ENCODE measurements at regions not wholly inside any gene's neighbourhood (a gene's known extent, or its start where the extent isn't known, plus 50 kb on each side); places are given as distances from the start of the nearest gene placed in this dataset.

GRCh38 chr7:46619723-46620310 lies 698.7 kb upstream of the IGFBP3 start:
- TF ChIP-seq SIN3A (IDR thresholded peaks at IDR 0.05; ENCODE audit: borderline replicate concordance, insufficient read depth, low read length) (no peak), FOXP2 (optimal IDR thresholded peaks at IDR 0.05; ENCODE audit: borderline replicate concordance, extremely low read depth, extremely low read length, insufficient read depth) (no peak), REST (IDR thresholded peaks at IDR 0.05; ENCODE audit: insufficient read depth in 1 of 2, low read depth in 2 of 2, low read length in 2 of 2) (no peak), POLR2AphosphoS5 (IDR thresholded peaks at IDR 0.05; ENCODE audit: low read depth, low read length) (no peak), TAF1 (IDR thresholded peaks at IDR 0.05; ENCODE audit: borderline replicate concordance, insufficient read depth, low read length) (no peak)

- TF ChIP-seq POLR2AphosphoS5 (IDR thresholded peaks at IDR 0.05; ENCODE audit: low read depth, low read length), result no peak
- no peak for TF ChIP-seq FOXP2 (optimal IDR thresholded peaks at IDR 0.05; ENCODE audit: borderline replicate concordance, extremely low read depth, extremely low read length, insufficient read depth)
- no peak for TF ChIP-seq REST (IDR thresholded peaks at IDR 0.05; ENCODE audit: insufficient read depth in 1 of 2, low read depth in 2 of 2, low read length in 2 of 2)
- TF ChIP-seq TAF1 (IDR thresholded peaks at IDR 0.05; ENCODE audit: borderline replicate concordance, insufficient read depth, low read length), result no peak
- TF ChIP-seq SIN3A (IDR thresholded peaks at IDR 0.05; ENCODE audit: borderline replicate concordance, insufficient read depth, low read length), result no peak
Measured at GRCh38 chr7:46616636-46617035, 695.6 kb upstream of the IGFBP3 start.

GRCh38 chr7:46613551-46613950 lies 692.5 kb upstream of the IGFBP3 start:
- TF ChIP-seq REST (IDR thresholded peaks at IDR 0.05; ENCODE audit: insufficient read depth in 1 of 2, low read depth in 2 of 2, low read length in 2 of 2) (no peak), FOXP2 (optimal IDR thresholded peaks at IDR 0.05; ENCODE audit: borderline replicate concordance, extremely low read depth, extremely low read length, insufficient read depth) (no peak), SIN3A (IDR thresholded peaks at IDR 0.05; ENCODE audit: borderline replicate concordance, insufficient read depth, low read length) (no peak), POLR2AphosphoS5 (IDR thresholded peaks at IDR 0.05; ENCODE audit: low read depth, low read length) (no peak), TAF1 (IDR thresholded peaks at IDR 0.05; ENCODE audit: borderline replicate concordance, insufficient read depth, low read length) (no peak)

DNA sequence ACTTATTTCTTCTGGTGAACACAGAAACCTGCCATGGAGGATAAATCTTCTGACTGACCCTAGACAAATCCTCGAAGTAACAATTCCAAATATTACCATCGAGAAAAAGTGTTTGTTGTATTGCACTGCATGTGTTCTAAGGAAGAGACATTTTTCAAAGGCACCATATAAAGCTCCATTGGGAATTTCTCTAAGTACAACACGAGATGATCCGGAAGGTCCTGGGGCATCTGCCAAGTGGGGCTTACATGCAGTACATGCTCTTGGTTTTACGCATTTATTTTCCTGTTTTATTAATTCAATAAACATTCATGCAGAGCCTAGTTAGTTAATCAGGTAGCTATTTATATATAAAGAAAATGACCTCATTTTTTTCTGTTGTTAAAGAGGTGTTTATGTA lies 692.0 kb upstream of the IGFBP3 start:
- TF ChIP-seq SIN3A (IDR thresholded peaks at IDR 0.05; ENCODE audit: borderline replicate concordance, insufficient read depth, low read length) (no peak), FOXP2 (optimal IDR thresholded peaks at IDR 0.05; ENCODE audit: borderline replicate concordance, extremely low read depth, extremely low read length, insufficient read depth) (no peak), POLR2AphosphoS5 (IDR thresholded peaks at IDR 0.05; ENCODE audit: low read depth, low read length) (no peak), TAF1 (IDR thresholded peaks at IDR 0.05; ENCODE audit: borderline replicate concordance, insufficient read depth, low read length) (no peak), REST (IDR thresholded peaks at IDR 0.05; ENCODE audit: insufficient read depth in 1 of 2, low read depth in 2 of 2, low read length in 2 of 2) (no peak)
